Peyer's patch (tissue), 4 donors: ENCODE measurements at regions not wholly inside any gene's neighbourhood (a gene's known extent, or its start where the extent isn't known, plus 50 kb on each side); places are given as distances from the start of the nearest gene placed in this dataset.
"Not testable (repeated sequence)": the region's sequence is repeated elsewhere in the genome, so short reads cannot be mapped to it uniquely, and the experiment has no call there.

Experiments
- DNase-seq, 3 donors: peaks; one replicate each; pipeline ENCODE4 v3.0.0-alpha.2; 2017 to 2019
- H3K27ac ChIP-seq, 4 donors: fragments of 200-600 bp; sonication (generic); one replicate each; pipeline ENCODE4 v1.5.1; 2016 to 2019
- H3K27me3 ChIP-seq, 2 donors: fragments of 200-600 bp; sonication (generic); one replicate each; pipeline ENCODE4 v1.5.1; 2019
- H3K36me3 ChIP-seq, 3 donors: fragments of 200-600 bp; sonication (generic); one replicate each; pipeline ENCODE4 v1.5.1; 2016 to 2019
- H3K4me1 ChIP-seq, 4 donors: fragments of 200-600 bp; sonication (generic); one replicate each; pipeline ENCODE4 v1.5.1; 2016 to 2019
- H3K4me3 ChIP-seq, 4 donors: fragments of 200-600 bp; sonication (generic); 1 replicate in 3 of 4; 2 replicates in 1 of 4; pipeline ENCODE4 v1.5.1; 2016 to 2019; ENCODE audit warnings: mild to moderate bottlenecking in 1 of 4
- H3K9me3 ChIP-seq, 4 donors: fragments of 200-600 bp; sonication (generic); one replicate each; pipeline ENCODE4 v1.5.1; 2016 to 2019; ENCODE audit warnings: mild to moderate bottlenecking in 1 of 4
- CTCF ChIP-seq, 6 experiments: fragments of 450-650 bp in 4 of 6; fragments of 200-600 bp in 2 of 6; sonication (generic) in 1 of 6; IDR thresholded peaks; one replicate each; pipeline ENCODE4 v1.5.1; 2017 to 2019; ENCODE audit warnings: antibody characterized with exemption in 6 of 6, mild to moderate bottlenecking in 3 of 6, moderate library complexity in 1 of 6
- POLR2A ChIP-seq, 2 donors: fragments of 450-650 bp; IDR thresholded peaks; one replicate each; pipeline ENCODE4 v1.5.1; 2017; ENCODE audit warnings: antibody characterized with exemption in 2 of 2, mild to moderate bottlenecking in 2 of 2, moderate library complexity in 2 of 2

- H3K27ac ChIP-seq = peak overlapping the region in 3 of 4 donors; percentile 11 to 27 (median 22)
- TF ChIP-seq CTCF (IDR thresholded peaks at IDR 0.05) (no peak), POLR2A (IDR thresholded peaks at IDR 0.05) (no peak)
- no peak overlapping the region for H3K4me3 ChIP-seq
- peak in 1 of 3 donors; percentile 1 for DNase-seq
- no peaks in the 10 kb centered on the region for H3K9me3 ChIP-seq
- H3K36me3 ChIP-seq = no peaks in the 10 kb centered on the region
- peaks cover 0 to 6% (median 0%) of the 10 kb centered on the region in 4 donors for H3K4me1 ChIP-seq
- H3K27me3 ChIP-seq = no peaks in the 10 kb centered on the region
Measured at GRCh38 chr20:53774461-53775203, 181.0 kb upstream of the ZNF217 start.

GRCh38 chr20:53773792-53774401 is 180.3 kb upstream of the ZNF217 start:
- peak in 1 of 3 donors; percentile 3 for DNase-seq
- H3K27ac ChIP-seq = peak overlapping the region in 2 of 4 donors; percentile 11 to 22
- TF ChIP-seq POLR2A (IDR thresholded peaks at IDR 0.05) = no peak
- TF ChIP-seq CTCF (IDR thresholded peaks at IDR 0.05) = no peak

GRCh38 chr20:53773066-53773791 is 179.6 kb upstream of the ZNF217 start:
- not testable (repeated sequence) for H3K27ac ChIP-seq, H3K4me3 ChIP-seq, H3K36me3 ChIP-seq, H3K4me1 ChIP-seq, H3K9me3 ChIP-seq, H3K27me3 ChIP-seq
- DNase-seq = peak in 1 of 3 donors; percentile 11

More at GRCh38 chr20:53773792-53774401, 180.3 kb upstream of the ZNF217 start:
- no peaks in the 10 kb centered on the region for H3K9me3 ChIP-seq
- no peaks in the 10 kb centered on the region for H3K27me3 ChIP-seq
- peaks cover 0 to 6% (median 0%) of the 10 kb centered on the region in 4 donors for H3K4me1 ChIP-seq
- H3K4me3 ChIP-seq = no peak overlapping the region
- H3K36me3 ChIP-seq = no peaks in the 10 kb centered on the region

GRCh38 chr20:53769041-53769440 is 175.4 kb upstream of the ZNF217 start:
- no peaks in the 10 kb centered on the region for H3K27me3 ChIP-seq
- H3K4me3 ChIP-seq = no peak overlapping the region
- H3K36me3 ChIP-seq = no peaks in the 10 kb centered on the region
- H3K9me3 ChIP-seq = no peaks in the 10 kb centered on the region
- H3K27ac ChIP-seq = no peak overlapping the region
- TF ChIP-seq POLR2A (IDR thresholded peaks at IDR 0.05) = no peak
- no peak for TF ChIP-seq CTCF (IDR thresholded peaks at IDR 0.05)
- H3K4me1 ChIP-seq = peaks cover 0 to 6% (median 0%) of the 10 kb centered on the region in 4 donors
- no peak for DNase-seq

GRCh38 chr20:53768329-53768728 is 174.7 kb upstream of the ZNF217 start:
- H3K4me3 ChIP-seq = no peak overlapping the region
- no peaks in the 10 kb centered on the region for H3K36me3 ChIP-seq
- H3K27me3 ChIP-seq = no peaks in the 10 kb centered on the region
- H3K4me1 ChIP-seq = peaks cover 0 to 2% (median 0%) of the 10 kb centered on the region in 4 donors
- no peaks in the 10 kb centered on the region for H3K9me3 ChIP-seq
- H3K27ac ChIP-seq = no peak overlapping the region
- no peak for TF ChIP-seq POLR2A (IDR thresholded peaks at IDR 0.05)
- TF ChIP-seq CTCF (IDR thresholded peaks at IDR 0.05) = no peak
- DNase-seq = no peak
